K562 (cell line): ENCODE measurements at regions not wholly inside any gene's neighbourhood (a gene's known extent, or its start where the extent isn't known, plus 50 kb on each side); places are given as distances from the start of the nearest gene placed in this dataset.

ENCODE experiments used
- ATAC-seq: fragments of 200-7000 bp; cut with Tn5 transposase; 3 replicates; pipeline ENCODE4 v1.9.1; 2020; ENCODE audit warnings: moderate library complexity
- BruUV-seq: library from RNA; stranded (reverse); fragments of 400-500 nt; replicated peaks from 2 replicates; lab custom pipeline; 2021; lab: Mats Ljungman, UMichigan
- CTCF ChIA-PET: fragments of 300-600 bp; formaldehyde crosslinking; extraction: SDS; loops from one replicate; lab custom pipeline; 2021; ENCODE audit warnings: low intra/inter-chr PET ratio; lab: Yijun Ruan, JAX
- POLR2A ChIA-PET: fragments of 300-600, 350-650 bp; sonication (Branson Sonifier 250); formaldehyde crosslinking; extraction: SDS; loops from one replicate; lab custom pipeline; 2021; ENCODE audit warnings: antibody characterized with exemption, inconsistent platforms; lab: Yijun Ruan, JAX
- DNase-seq, 4 experiments: peaks; one replicate each; pipeline versions ENCODE4 v3.0.0 to v3.0.0-alpha.2; 2011 to 2018; ENCODE audit warnings: low spot score in 3 of 4, mixed read lengths in 3 of 4; ENCODE audit errors: extremely low read depth in 1 of 4
- FAIRE-seq: peaks from 2 replicates; lab custom pipeline; 2011; peaks lifted over from hg19 to GRCh38; lab: Jason Lieb, UNC
- H2AFZ ChIP-seq: 2 replicates; pipeline ENCODE4 v1.6.0; 2011; ENCODE audit warnings: low read depth, low read length, control low read depth, inconsistent platforms
- H3K27ac ChIP-seq: fragments of 200-600 bp; 3 replicates; pipeline ENCODE4 v1.8.0; 2011; ENCODE audit warnings: low read depth, mild to moderate bottlenecking, control low read depth, inconsistent platforms, low read length, moderate library complexity, mixed read lengths; ENCODE audit errors: extremely low read depth
- H3K27me3 ChIP-seq, 2 experiments: fragments of 300-600 bp in 1 of 2; 2 replicates in 1 of 2; 3 replicates in 1 of 2; pipeline versions ENCODE4 v1.6.0 to v1.8.0; 2011; ENCODE audit warnings: inconsistent platforms in 2 of 2, low read length in 2 of 2, mild to moderate bottlenecking in 1 of 2, mixed read lengths in 1 of 2, moderate library complexity in 1 of 2; ENCODE audit not compliant: control insufficient read depth in 2 of 2, insufficient read depth in 2 of 2
- H3K36me3 ChIP-seq: fragments of 300-600 bp; 3 replicates; pipeline ENCODE4 v1.8.0; 2011; ENCODE audit warnings: mild to moderate bottlenecking, low read length, inconsistent platforms; ENCODE audit not compliant: control insufficient read depth, insufficient read depth
- H3K4me1 ChIP-seq, 2 experiments: fragments of 200-600 bp in 1 of 2; replicated peaks in 1 of 2; 2 replicates in 1 of 2; 3 replicates in 1 of 2; pipeline versions ENCODE4 v1.5.1 to v1.8.0; 2011; ENCODE audit warnings: inconsistent platforms in 2 of 2, low read length in 2 of 2, mild to moderate bottlenecking in 1 of 2, mixed read lengths in 1 of 2, moderate library complexity in 1 of 2; ENCODE audit not compliant: control insufficient read depth in 2 of 2, insufficient read depth in 2 of 2
- H3K4me2 ChIP-seq: 2 replicates; pipeline ENCODE4 v1.6.1; 2011; ENCODE audit warnings: low read length, control low read depth, inconsistent platforms, mixed read lengths; ENCODE audit not compliant: insufficient read depth
- H3K4me3 ChIP-seq: fragments of 200-600 bp; sonication (generic), shearing (Covaris generic); 2 replicates; pipeline ENCODE4 v1.5.1; 2016; ENCODE audit warnings: control low read depth, inconsistent platforms
- H3K79me2 ChIP-seq: fragments of 200-600 bp; 3 replicates; pipeline ENCODE4 v1.8.0; 2011; ENCODE audit warnings: low read length, inconsistent platforms; ENCODE audit not compliant: control insufficient read depth, insufficient read depth
- H3K9ac ChIP-seq, 2 experiments: 2 replicates each; pipeline versions ENCODE4 v1.6.0 to v1.6.1; 2011; ENCODE audit warnings: low read depth in 2 of 2, low read length in 2 of 2, control low read depth in 1 of 2, inconsistent platforms in 1 of 2, mild to moderate bottlenecking in 1 of 2, mixed read lengths in 1 of 2; ENCODE audit not compliant: insufficient read depth in 1 of 2
- H3K9me1 ChIP-seq: one replicate; pipeline ENCODE4 v1.6.0; 2011; ENCODE audit warnings: inconsistent platforms, mild to moderate bottlenecking, low read length, moderate library complexity; ENCODE audit not compliant: control insufficient read depth, insufficient read depth
- H3K9me3 ChIP-seq: replicated peaks from 2 replicates; pipeline ENCODE4 v1.5.1; 2011; ENCODE audit warnings: low read depth, low read length, inconsistent platforms; ENCODE audit not compliant: control insufficient read depth, insufficient read depth
- H4K20me1 ChIP-seq: replicated peaks from 2 replicates; pipeline ENCODE4 v1.6.1; 2011; ENCODE audit warnings: low read length, inconsistent platforms, mixed read lengths; ENCODE audit not compliant: control insufficient read depth, insufficient read depth
- C11orf30 ChIP-seq: fragments of 450-650 bp; IDR thresholded peaks from 2 replicates; pipeline ENCODE4 v1.6.1; 2016; ENCODE audit warnings: low read depth, mild to moderate bottlenecking
- CBX8 ChIP-seq: fragments of 200-600 bp; sonication (generic); IDR thresholded peaks from 2 replicates; pipeline ENCODE4 v1.6.1; 2012; ENCODE audit warnings: borderline replicate concordance, mixed run types, low read depth, mild to moderate bottlenecking, moderate library complexity, mixed read lengths, low read length, control low read depth, inconsistent platforms; ENCODE audit not compliant: poor library complexity, severe bottlenecking; ENCODE audit errors: extremely low read depth
- FOXJ2 ChIP-seq: fragments of 200-800 bp; sonication (Bioruptor generic); IDR thresholded peaks from 2 replicates; pipeline ENCODE4 v1.6.1; 2016; ENCODE audit warnings: missing genetic modification characterization, missing compliant biosample characterization
- MEIS2 ChIP-seq: fragments of 450-650 bp; IDR thresholded peaks from 2 replicates; pipeline ENCODE4 v1.6.1; 2014; ENCODE audit warnings: mild to moderate bottlenecking; ENCODE audit not compliant: partially characterized antibody
- ZNF316 ChIP-seq: fragments of 450-650 bp; IDR thresholded peaks from 2 replicates; pipeline ENCODE4 v1.6.1; 2016
- WGBS: fragments of 100-300 bp; shearing (Covaris generic); methylation state at CpG from one replicate; pipeline ENCODE4 v1.1.6; 2016; ENCODE audit warnings: low coverage, mixed read lengths; ENCODE audit not compliant: insufficient coverage; ENCODE audit errors: missing lambda C conversion rate; 5-methylcytosine and 5-hydroxymethylcytosine counted together
- in situ Hi-C: fragments of 300-500 bp; cut with MboI; formaldehyde crosslinking; loops from 4 replicates; pipeline ENCODE4 v1.15.0; 2018; ENCODE audit warnings: inconsistent platforms, mixed read lengths
- intact Hi-C: fragments of 100-400 bp; cut with micrococcal nuclease; formaldehyde crosslinking; loops from 2 replicates; pipeline ENCODE4 v1.14.2; 2022
- TF ChIP-seq, protein P1 (sequence below): fragments of 450-650 bp; IDR thresholded peaks from 2 replicates; pipeline ENCODE4 v1.7.0; 2016; ENCODE audit warnings: borderline replicate concordance

DNA sequence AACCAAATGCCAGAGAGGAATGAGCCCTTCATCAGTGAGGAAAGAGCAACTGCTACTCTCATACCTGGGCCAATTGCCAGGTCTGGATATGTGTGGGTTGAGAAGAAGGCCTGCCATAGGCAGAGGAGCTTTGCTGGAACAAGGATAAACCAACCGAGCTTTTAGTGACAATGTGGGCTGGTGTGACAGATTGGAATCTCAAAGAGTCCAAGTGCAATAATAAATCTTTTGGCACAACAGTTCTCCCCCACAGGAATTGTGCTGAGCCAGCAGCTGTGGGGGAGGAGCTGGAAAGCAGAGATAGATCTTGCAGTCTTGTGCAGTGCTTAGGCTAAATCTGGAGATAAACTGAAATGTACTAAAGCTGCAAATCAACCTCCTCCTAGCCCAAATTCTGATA is 79.4 kb upstream of the ISX start:
- H3K27ac ChIP-seq = no peak overlapping the region
- TF ChIP-seq CBX8 = no peak
- TF ChIP-seq MEIS2 = peak; percentile 35
- TF ChIP-seq, protein P1, sequence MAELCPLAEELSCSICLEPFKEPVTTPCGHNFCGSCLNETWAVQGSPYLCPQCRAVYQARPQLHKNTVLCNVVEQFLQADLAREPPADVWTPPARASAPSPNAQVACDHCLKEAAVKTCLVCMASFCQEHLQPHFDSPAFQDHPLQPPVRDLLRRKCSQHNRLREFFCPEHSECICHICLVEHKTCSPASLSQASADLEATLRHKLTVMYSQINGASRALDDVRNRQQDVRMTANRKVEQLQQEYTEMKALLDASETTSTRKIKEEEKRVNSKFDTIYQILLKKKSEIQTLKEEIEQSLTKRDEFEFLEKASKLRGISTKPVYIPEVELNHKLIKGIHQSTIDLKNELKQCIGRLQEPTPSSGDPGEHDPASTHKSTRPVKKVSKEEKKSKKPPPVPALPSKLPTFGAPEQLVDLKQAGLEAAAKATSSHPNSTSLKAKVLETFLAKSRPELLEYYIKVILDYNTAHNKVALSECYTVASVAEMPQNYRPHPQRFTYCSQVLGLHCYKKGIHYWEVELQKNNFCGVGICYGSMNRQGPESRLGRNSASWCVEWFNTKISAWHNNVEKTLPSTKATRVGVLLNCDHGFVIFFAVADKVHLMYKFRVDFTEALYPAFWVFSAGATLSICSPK = no peak
- TF ChIP-seq FOXJ2 = no peak
- TF ChIP-seq ZNF316 = 0 out of 2 replicates have a peak, but pooled peaks have one; percentile 42
- TF ChIP-seq C11orf30 = 0 out of 2 replicates have a peak, but pooled peaks have one; percentile 19
- TF ChIP-seq, all 486 proteins: peak for 3
- Histone ChIP-seq H3K27me3 (no peaks in the 10 kb centered on the region; a peak in 2 of 5 replicates), H3K9me1 (no peaks in the 10 kb centered on the region), H3K9ac (no peak overlapping the region), H4K20me1 (no peaks in the 10 kb centered on the region), H2AFZ (no peak overlapping the region), H3K79me2 (no peaks in the 10 kb centered on the region), H3K4me2 (no peak overlapping the region), H3K36me3 (no peaks in the 10 kb centered on the region), H3K4me1 (no peaks in the 10 kb centered on the region), H3K4me3 (no peak overlapping the region), H3K9me3 (0 out of 2 replicates have a peak, but pooled peaks cover 1% of the 10 kb centered on the region)
- no TSS peak for BruUV-seq
- in situ Hi-C loops = no loop called here
- WGBS = 0% methylated on average over 1 of the region's 1 CpG
- intact Hi-C loops = no loop called here
- ChIA-PET CTCF (no interaction called here), POLR2A (no interaction called here)
- no peak for DNase-seq
- FAIRE-seq = no peak
- ATAC-seq = no peak
